Right ventricle myocardium inferior (tissue), 1 donor: ENCODE measurements at regions not wholly inside any gene's neighbourhood (a gene's known extent, or its start where the extent isn't known, plus 50 kb on each side); places are given as distances from the start of the nearest gene placed in this dataset.
"Not testable (repeated sequence)": the region's sequence is repeated elsewhere in the genome, so short reads cannot be mapped to it uniquely, and the experiment has no call there.

Source experiments
- ATAC-seq: fragments of 200-7000 bp; cut with Tn5 transposase; one replicate; pipeline ENCODE4 v1.9.1; 2020; ENCODE audit warnings: mild to moderate bottlenecking, moderate library complexity
- DNase-seq: peaks from one replicate; pipeline ENCODE4 v3.0.0; 2021; ENCODE audit errors: missing footprints
- intact Hi-C: fragments of 100-400 bp; cut with DNase I; formaldehyde crosslinking; loops from one replicate; pipeline ENCODE4 v1.11.0; 2022
- donor health status: DM: no; HTN: yes; CAD: no; lungs with severe emphysema.

GRCh38 chr6:137800762-137801161 is 66.3 kb upstream of the TNFAIP3 start:
- DNase-seq (no peak), ATAC-seq (no peak)
- intact Hi-C loops: loop anchor here (5.0 kb wide), 2 partner anchors 67 to 147 kb away; partner anchors contain the start of gene TNFAIP3

- intact Hi-C loops: loop anchor here (5.0 kb wide), 2 partner anchors 66 to 146 kb away; partner anchors contain the start of gene TNFAIP3
Measured at GRCh38 chr6:137801352-137802114, 65.5 kb upstream of the TNFAIP3 start.

GRCh38 chr6:137802408-137803182 is 64.5 kb upstream of the TNFAIP3 start:
- DNase-seq: no peak
- no peak for ATAC-seq
- intact Hi-C loops: loop anchor here (5.0 kb wide), 2 partner anchors 65 to 145 kb away; partner anchors contain the start of gene TNFAIP3

More at GRCh38 chr6:137801352-137802114, 65.5 kb upstream of the TNFAIP3 start:
- DNase-seq (no peak), ATAC-seq (no peak)

GRCh38 chr6:137804637-137805036 is 62.4 kb upstream of the TNFAIP3 start:
- DNase-seq (no peak), ATAC-seq (peak; percentile 28)
- intact Hi-C loops: loop anchor here (5.0 kb wide), 2 partner anchors 63 to 143 kb away; partner anchors contain the start of gene TNFAIP3

- intact Hi-C loops: no loop called here
- DNase-seq (peak; percentile 46), ATAC-seq (peak; percentile 26)
Measured at GRCh38 chr6:137805622-137806021, 61.4 kb upstream of the TNFAIP3 start.

GRCh38 chr6:137806914-137807682 is 60.0 kb upstream of the TNFAIP3 start:
- intact Hi-C loops: no loop called here
- DNase-seq (no peak), ATAC-seq (no peak)

- no peak for ATAC-seq
- no peak for DNase-seq
- intact Hi-C loops: no loop called here
Measured at GRCh38 chr6:137808191-137808590, 58.9 kb upstream of the TNFAIP3 start.

- ATAC-seq: no peak
- intact Hi-C loops: no loop called here
- DNase-seq: no peak
Measured at GRCh38 chr6:137808836-137809315, 58.2 kb upstream of the TNFAIP3 start.

GRCh38 chr6:137809895-137810553 is 57.0 kb upstream of the TNFAIP3 start:
- ATAC-seq, intact Hi-C loops, DNase-seq: not testable (repeated sequence)

GRCh38 chr6:137810554-137811120 is 56.4 kb upstream of the TNFAIP3 start:
- intact Hi-C loops: no loop called here
- DNase-seq (no peak), ATAC-seq (no peak)

- intact Hi-C loops: no loop called here
- peak; percentile 65 for ATAC-seq
- peak; percentile 83 for DNase-seq
Measured at GRCh38 chr6:137811121-137811915, 55.7 kb upstream of the TNFAIP3 start.

- intact Hi-C loops: no loop called here
- ATAC-seq: peak; percentile 20
- no peak for DNase-seq
Measured at GRCh38 chr6:137811916-137812553, 55.0 kb upstream of the TNFAIP3 start.

- DNase-seq (no peak), ATAC-seq (no peak)
Measured at GRCh38 chr6:137813308-137813970, 53.6 kb upstream of the TNFAIP3 start.

GRCh38 chr6:137814030-137814429 is 53.0 kb upstream of the TNFAIP3 start:
- DNase-seq, intact Hi-C loops, ATAC-seq: not testable (repeated sequence)

More at GRCh38 chr6:137813308-137813970, 53.6 kb upstream of the TNFAIP3 start:
- intact Hi-C loops: no loop called here

- intact Hi-C loops: no loop called here
- DNase-seq: no peak
- no peak for ATAC-seq
Measured at GRCh38 chr6:137815692-137816091, 51.4 kb upstream of the TNFAIP3 start.

- intact Hi-C loops: no loop called here
- ATAC-seq (no peak), DNase-seq (no peak)
Measured at GRCh38 chr6:137816133-137816579, 50.9 kb upstream of the TNFAIP3 start.
